OCI-LY3 (cell line): ENCODE measurements at regions not wholly inside any gene's neighbourhood (a gene's known extent, or its start where the extent isn't known, plus 50 kb on each side); places are given as distances from the start of the nearest gene placed in this dataset.

Experiments
- H2AFZ ChIP-seq: fragments of 200-600, 300-600 bp; shearing (Covaris generic); 2 replicates; pipeline ENCODE4 v1.6.0; 2014; ENCODE audit warnings: antibody characterized with exemption, low read depth, low read length
- H3K27ac ChIP-seq: fragments of 200-600, 300-600 bp; sonication (generic); 2 replicates; pipeline ENCODE4 v1.5.1; 2014; ENCODE audit warnings: mild to moderate bottlenecking, low read length, moderate library complexity, mixed read lengths
- H3K27me3 ChIP-seq: fragments of 200-600, 300-600 bp; sonication (generic); 2 replicates; pipeline ENCODE4 v1.6.1; 2014; ENCODE audit warnings: low read depth, low read length, mixed read lengths
- H3K36me3 ChIP-seq: fragments of 200-600, 300-600 bp; sonication (generic); replicated peaks from 2 replicates; pipeline ENCODE3; 2014; ENCODE audit warnings: low read depth, low read length, mixed read lengths
- H3K4me1 ChIP-seq: fragments of 300-600, 200-600 bp; sonication (generic); 2 replicates; pipeline ENCODE4 v1.6.1; 2014; ENCODE audit warnings: low read length, mixed read lengths
- H3K4me2 ChIP-seq: fragments of 200-600, 300-600 bp; sonication (generic); 2 replicates; pipeline ENCODE4 v1.6.1; 2014; ENCODE audit warnings: low read length, mixed read lengths
- H3K4me3 ChIP-seq: fragments of 300-600, 200-600 bp; sonication (generic); 2 replicates; pipeline ENCODE4 v1.5.1; 2014; ENCODE audit warnings: antibody characterized with exemption, mild to moderate bottlenecking, low read length, moderate library complexity
- H3K79me2 ChIP-seq: fragments of 300-600, 200-600 bp; shearing (Covaris generic); 2 replicates; pipeline ENCODE4 v1.6.1; 2014; ENCODE audit warnings: mild to moderate bottlenecking, low read length, mixed read lengths
- H3K9ac ChIP-seq: fragments of 300-600, 200-600 bp; shearing (Covaris generic); 2 replicates; pipeline ENCODE4 v1.6.0; 2014; ENCODE audit warnings: mild to moderate bottlenecking, low read length, moderate library complexity
- H3K9me3 ChIP-seq: fragments of 200-600, 300-600 bp; shearing (Covaris generic); 2 replicates; pipeline ENCODE4 v1.6.1; 2014; ENCODE audit warnings: low read length, mixed read lengths; ENCODE audit not compliant: insufficient read depth
- H4K20me1 ChIP-seq: fragments of 200-600, 300-600 bp; sonication (generic); 2 replicates; pipeline ENCODE4 v1.6.1; 2016; ENCODE audit warnings: low read length, mixed read lengths; ENCODE audit not compliant: insufficient read depth
- EZH2phosphoT487 ChIP-seq: fragments of 200-600 bp; shearing (Covaris generic); IDR thresholded peaks from 2 replicates; pipeline ENCODE4 v1.6.1; 2018; ENCODE audit warnings: antibody characterized with exemption, mixed run types, low read depth
- TF ChIP-seq, protein P1 (sequence below): fragments of 200-600, 300-600 bp; sonication (generic); IDR thresholded peaks from 2 replicates; pipeline ENCODE4 v1.5.1; 2014; ENCODE audit warnings: antibody characterized with exemption, low read length, low read depth

GRCh38 chr4:56195025-56195424, 192.3 kb downstream of the AASDH start:
- H3K36me3 ChIP-seq: peaks cover 4% of the 10 kb centered on the region
- H4K20me1 ChIP-seq: no peaks in the 10 kb centered on the region
- H3K4me2 ChIP-seq: no peak overlapping the region
- peaks cover 4% of the 10 kb centered on the region for H3K4me1 ChIP-seq
- no peak overlapping the region for H3K27ac ChIP-seq
- no peak overlapping the region for H3K4me3 ChIP-seq
- no peak overlapping the region for H3K9ac ChIP-seq
- no peak overlapping the region for H2AFZ ChIP-seq
- no peaks in the 10 kb centered on the region for H3K79me2 ChIP-seq
- no peaks in the 10 kb centered on the region for H3K9me3 ChIP-seq
- H3K27me3 ChIP-seq: no peaks in the 10 kb centered on the region
- TF ChIP-seq EZH2phosphoT487: no peak
- TF ChIP-seq, protein P1, sequence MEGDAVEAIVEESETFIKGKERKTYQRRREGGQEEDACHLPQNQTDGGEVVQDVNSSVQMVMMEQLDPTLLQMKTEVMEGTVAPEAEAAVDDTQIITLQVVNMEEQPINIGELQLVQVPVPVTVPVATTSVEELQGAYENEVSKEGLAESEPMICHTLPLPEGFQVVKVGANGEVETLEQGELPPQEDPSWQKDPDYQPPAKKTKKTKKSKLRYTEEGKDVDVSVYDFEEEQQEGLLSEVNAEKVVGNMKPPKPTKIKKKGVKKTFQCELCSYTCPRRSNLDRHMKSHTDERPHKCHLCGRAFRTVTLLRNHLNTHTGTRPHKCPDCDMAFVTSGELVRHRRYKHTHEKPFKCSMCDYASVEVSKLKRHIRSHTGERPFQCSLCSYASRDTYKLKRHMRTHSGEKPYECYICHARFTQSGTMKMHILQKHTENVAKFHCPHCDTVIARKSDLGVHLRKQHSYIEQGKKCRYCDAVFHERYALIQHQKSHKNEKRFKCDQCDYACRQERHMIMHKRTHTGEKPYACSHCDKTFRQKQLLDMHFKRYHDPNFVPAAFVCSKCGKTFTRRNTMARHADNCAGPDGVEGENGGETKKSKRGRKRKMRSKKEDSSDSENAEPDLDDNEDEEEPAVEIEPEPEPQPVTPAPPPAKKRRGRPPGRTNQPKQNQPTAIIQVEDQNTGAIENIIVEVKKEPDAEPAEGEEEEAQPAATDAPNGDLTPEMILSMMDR: no peak

- H3K9ac ChIP-seq: no peak overlapping the region
- H3K4me3 ChIP-seq: no peak overlapping the region
- no peaks in the 10 kb centered on the region for H3K27me3 ChIP-seq
- H3K4me1 ChIP-seq: no peaks in the 10 kb centered on the region
- no peaks in the 10 kb centered on the region for H3K9me3 ChIP-seq
- H3K27ac ChIP-seq: no peak overlapping the region
- H3K4me2 ChIP-seq: no peak overlapping the region
- peaks cover 4% of the 10 kb centered on the region for H3K36me3 ChIP-seq
- no peaks in the 10 kb centered on the region for H4K20me1 ChIP-seq
- H2AFZ ChIP-seq: no peak overlapping the region
- no peaks in the 10 kb centered on the region for H3K79me2 ChIP-seq
- TF ChIP-seq EZH2phosphoT487: no peak
- TF ChIP-seq, protein P1: no peak
These were observed 195.8 kb downstream of the AASDH start for GRCh38 chr4:56191534-56191933.

GRCh38 chr4:56187688-56188087, 199.6 kb downstream of the AASDH start:
- H4K20me1 ChIP-seq: no peaks in the 10 kb centered on the region
- H3K9me3 ChIP-seq: no peaks in the 10 kb centered on the region
- H3K4me3 ChIP-seq: no peak overlapping the region
- H3K79me2 ChIP-seq: no peaks in the 10 kb centered on the region
- no peak overlapping the region for H3K4me2 ChIP-seq
- H3K36me3 ChIP-seq: peaks cover 8% of the 10 kb centered on the region
- H2AFZ ChIP-seq: no peak overlapping the region
- no peak for TF ChIP-seq EZH2phosphoT487
- TF ChIP-seq, protein P1: no peak
- H3K4me1 ChIP-seq: peaks cover 20% of the 10 kb centered on the region
- H3K9ac ChIP-seq: no peak overlapping the region
- no peaks in the 10 kb centered on the region for H3K27me3 ChIP-seq
- H3K27ac ChIP-seq: no peak overlapping the region

- Histone ChIP-seq H3K36me3 (peaks cover 8% of the 10 kb centered on the region), H3K4me1 (peaks cover 20% of the 10 kb centered on the region), H2AFZ (no peak overlapping the region), H3K4me3 (no peak overlapping the region), H3K79me2 (no peaks in the 10 kb centered on the region), H3K4me2 (no peak overlapping the region), H3K9ac (no peak overlapping the region), H4K20me1 (no peaks in the 10 kb centered on the region), H3K27me3 (no peaks in the 10 kb centered on the region), H3K9me3 (no peaks in the 10 kb centered on the region), H3K27ac (no peak overlapping the region)
- TF ChIP-seq, protein P1: no peak
- TF ChIP-seq EZH2phosphoT487: no peak
These were observed 200.3 kb downstream of the AASDH start for GRCh38 chr4:56186808-56187523.
